ENCODE measurements at regions not wholly inside any gene's neighbourhood (a gene's known extent, or its start where the extent isn't known, plus 50 kb on each side); places are given as distances from the start of the nearest gene placed in this dataset.
A peak's percentile ranks its signal among the peaks of the same experiment; 100 is the strongest.

DNA sequence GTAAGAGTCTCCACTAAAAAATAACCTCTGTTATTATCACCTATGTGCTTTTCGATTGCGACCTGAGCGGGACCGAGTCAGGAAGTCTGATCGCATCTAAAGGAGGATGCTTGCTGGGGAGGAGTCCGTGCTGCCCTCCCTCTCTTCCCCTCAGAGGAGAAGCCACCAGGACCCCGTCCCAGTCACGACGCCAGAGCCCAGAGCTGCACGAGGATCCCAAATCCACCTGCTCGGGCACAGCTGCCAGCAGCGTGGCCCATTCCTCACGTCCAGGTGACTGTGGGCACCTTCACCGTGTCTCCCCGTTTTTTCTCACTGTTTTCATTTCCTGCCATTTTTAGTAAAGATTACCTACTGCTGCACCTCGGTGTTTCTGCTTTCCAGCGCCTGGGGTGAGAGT is 390.3 kb downstream of the BRD1 start:
- DNase-seq (ENCODE audit: low spot score) = no peak

- DNase-seq (ENCODE audit: low spot score) = no peak
Measured at GRCh38 chr22:49436056-49436455, 391.6 kb downstream of the BRD1 start.

DNA sequence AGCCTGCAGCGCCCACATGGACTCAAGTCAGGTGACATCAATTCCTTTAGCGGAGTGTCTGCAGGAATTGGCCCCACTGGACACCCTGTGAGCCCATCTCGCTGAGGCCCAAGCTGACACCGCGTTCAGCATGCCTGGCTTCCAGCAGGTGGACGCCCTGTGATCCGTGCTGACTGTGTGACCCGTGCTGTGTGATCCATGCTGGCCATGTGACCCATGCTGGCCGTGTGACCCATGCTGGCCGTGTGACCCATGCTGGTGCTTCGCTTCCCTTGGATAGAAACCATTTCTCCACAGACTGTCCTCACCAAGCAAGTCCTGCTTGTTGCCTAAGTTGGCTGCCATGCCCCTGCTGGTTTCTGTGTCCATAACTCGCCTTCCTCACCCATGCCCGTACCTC is 392.1 kb downstream of the BRD1 start:
- DNase-seq (ENCODE audit: low spot score) = no peak

GRCh38 chr22:49433717-49434611 is 393.7 kb downstream of the BRD1 start:
- peak; percentile 43 for DNase-seq (ENCODE audit: low spot score)

DNA sequence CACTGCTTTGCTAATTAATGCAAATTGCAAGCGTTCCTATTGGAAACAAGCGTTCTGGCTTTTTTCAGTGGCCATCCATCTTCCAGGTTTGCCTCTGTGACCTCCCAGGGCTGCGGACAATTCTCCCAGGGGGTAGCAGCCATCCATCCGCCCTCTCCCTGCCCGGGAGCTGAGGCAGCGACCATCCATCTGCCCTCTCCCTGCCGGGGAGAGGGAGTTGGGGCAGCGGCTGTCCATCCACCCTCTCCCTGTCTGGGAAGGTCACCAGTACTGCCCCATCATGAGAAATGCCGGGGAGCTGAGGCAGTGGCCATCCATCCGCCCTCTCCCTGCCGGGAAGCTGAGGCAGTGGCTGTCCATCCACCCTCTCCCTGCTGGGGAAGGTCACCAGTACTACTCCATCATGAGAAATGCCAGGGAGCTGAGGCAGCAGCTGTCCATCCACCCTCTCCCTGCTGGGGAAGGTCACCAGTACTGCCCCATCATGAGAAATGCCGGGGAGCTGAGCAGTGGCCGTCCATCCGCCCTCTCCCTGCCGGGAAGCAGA is 394.7 kb downstream of the BRD1 start:
- DNase-seq (ENCODE audit: low spot score) = no peak

GRCh38 chr22:49432211-49432896 is 395.3 kb downstream of the BRD1 start:
- DNase-seq (ENCODE audit: low spot score) = no peak

- DNase-seq (ENCODE audit: low spot score) = no peak
Measured at GRCh38 chr22:49431551-49431950, 396.1 kb downstream of the BRD1 start.

DNA sequence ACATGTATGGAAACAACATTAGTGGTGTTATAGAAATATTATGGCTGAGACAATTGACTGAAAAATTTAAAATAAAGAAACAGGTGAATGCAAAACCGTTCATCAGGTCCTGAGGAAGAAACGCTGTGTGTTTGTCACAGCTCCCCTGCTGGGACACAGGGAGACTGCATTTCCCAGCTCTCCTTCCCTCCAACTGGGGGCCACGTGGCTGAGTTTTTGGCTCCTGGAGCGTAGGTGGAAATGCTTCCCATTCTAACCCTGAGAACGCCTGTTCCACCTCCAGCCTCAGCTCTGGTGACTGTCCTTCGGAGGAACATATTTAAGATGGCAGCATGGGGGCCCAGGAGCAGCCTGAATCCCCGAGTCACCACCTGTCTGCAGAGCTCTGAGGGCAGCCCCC is 398.6 kb downstream of the BRD1 start:
- no peak for DNase-seq (ENCODE audit: low spot score)

DNA sequence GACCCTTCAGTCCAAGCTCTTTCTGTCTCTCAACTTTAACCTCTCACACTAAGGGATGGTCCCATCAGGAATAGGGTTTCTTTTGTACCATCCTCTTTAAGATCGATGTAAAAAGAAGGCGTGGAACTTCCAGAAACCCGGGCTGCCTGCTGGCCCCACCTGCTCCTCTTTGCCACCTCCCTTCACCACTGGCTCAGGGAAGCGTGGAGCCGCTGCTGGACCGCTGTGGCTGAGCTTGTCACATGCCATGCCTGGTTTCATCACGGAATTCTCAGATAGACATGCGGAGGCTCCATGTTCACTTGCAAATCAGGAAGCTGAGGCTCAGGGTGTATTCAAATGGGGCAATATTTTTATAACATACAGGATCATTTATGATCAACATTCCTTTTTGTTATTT is 399.7 kb downstream of the BRD1 start:
- DNase-seq (ENCODE audit: low spot score) = no peak

- no peak for DNase-seq (ENCODE audit: low spot score)
Measured at GRCh38 chr22:49427341-49427740, 400.3 kb downstream of the BRD1 start.

DNA sequence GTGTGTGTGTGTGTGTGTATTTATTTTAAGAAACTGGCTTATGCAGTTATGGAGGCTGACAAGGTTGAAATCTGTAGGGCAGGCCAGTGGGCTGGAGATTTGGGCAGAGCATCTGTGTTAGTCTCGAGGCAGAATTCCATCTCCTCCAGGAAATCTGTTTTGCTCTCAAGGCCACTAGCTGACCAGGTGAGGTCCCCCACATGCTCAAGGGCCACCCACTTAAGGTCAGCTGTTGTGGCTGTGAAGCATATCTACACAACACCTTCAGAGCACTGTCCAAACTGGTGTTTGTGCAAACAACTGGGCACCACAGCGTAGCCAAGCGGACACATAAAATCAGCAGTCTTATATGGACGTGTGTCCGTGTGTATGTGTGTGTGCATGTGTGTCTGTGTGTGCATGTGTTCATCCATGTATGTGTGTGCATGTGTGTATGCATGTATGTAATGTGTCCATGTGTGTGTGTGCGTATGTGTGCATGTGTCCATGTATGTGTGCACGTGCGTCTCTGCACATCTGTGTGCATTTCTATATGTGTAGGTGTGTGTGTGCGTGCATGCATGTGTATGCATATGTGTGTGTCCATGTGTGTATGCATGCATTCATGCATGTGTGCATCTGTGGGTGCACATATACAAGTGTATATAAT is 400.9 kb downstream of the BRD1 start:
- no peak for DNase-seq (ENCODE audit: low spot score)

DNA sequence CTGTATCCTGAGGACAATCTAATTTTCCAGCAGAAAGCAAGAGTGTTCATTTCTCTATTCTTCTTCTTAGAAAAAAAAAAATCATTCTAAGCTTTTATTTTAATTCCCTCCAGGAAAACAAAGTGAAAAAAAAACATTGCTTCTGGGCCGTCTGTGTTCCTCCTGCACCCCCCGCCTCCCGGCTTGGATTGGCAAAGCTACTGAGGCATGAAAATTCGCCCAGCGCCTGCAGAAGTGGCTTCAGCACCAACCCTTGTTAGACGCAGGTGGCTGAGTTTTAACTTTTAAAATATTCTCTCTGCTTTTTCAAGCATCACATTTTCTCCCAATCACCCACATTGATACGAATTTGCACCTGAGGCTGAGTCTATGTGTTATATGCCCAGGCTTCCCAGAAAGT is 401.6 kb downstream of the BRD1 start:
- DNase-seq (ENCODE audit: low spot score) = no peak

DNA sequence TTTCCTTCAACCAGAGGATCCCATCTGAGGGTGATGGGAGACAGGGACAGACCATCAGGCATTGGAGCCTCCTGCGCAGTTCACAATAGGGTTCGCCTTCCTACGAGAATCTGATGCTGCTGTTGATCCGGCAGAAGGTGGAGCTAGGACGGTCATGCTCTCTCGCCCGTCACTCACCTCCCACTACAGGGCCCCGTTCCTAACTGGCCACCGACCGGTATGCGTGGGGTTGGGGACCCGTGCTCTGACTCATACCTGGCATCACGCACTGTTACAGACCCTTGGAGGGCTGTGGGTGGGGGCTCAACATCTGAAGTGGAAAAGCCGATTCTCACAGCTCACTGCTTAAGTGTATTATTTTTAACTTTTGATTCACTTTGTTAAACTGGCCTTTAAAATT is 402.3 kb downstream of the BRD1 start:
- DNase-seq (ENCODE audit: low spot score) = no peak

DNA sequence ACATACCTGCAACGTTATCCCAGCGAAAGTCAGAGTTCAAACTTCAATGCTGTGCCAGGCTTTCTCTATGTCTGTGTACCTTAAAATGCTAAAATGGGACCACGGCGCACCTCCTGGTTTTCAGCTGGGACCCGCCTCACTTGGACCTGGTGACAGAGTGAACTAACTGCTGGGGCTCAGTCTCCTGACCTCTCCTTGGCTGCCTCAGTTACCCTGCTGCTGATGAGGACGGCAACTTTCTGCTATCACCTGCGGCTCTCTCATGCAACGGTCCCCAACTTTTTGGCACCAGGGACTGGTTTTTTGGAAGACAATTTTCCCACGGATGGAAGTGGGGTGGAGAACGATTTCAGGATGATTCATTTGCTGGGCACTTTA is 402.8 kb downstream of the BRD1 start:
- no peak for DNase-seq (ENCODE audit: low spot score)

- no peak for DNase-seq (ENCODE audit: low spot score)
Measured at GRCh38 chr22:49423125-49423650, 404.5 kb downstream of the BRD1 start.

DNA sequence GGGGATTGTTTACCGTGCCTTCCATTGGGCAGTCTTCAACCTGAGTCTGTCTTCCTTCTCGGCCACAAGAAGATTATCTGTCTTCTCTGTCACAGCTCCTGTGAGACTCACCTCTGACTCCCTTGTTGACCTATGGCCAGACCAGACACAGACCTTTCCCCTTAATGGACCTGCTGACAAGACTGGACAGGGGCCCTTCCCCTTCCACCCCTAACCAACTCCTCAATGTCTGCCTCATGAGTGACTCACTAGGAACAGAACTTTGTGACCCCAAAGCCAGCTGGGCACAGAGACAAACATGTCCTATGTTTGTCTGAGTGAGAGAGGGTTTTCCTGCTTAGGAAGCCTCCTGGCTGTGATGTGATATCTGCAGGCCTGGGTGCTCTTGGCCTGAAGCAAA is 405.0 kb downstream of the BRD1 start:
- DNase-seq (ENCODE audit: low spot score) = no peak

- DNase-seq (ENCODE audit: low spot score) = no peak
Measured at GRCh38 chr22:49420651-49421050, 407.0 kb downstream of the BRD1 start.

DNA sequence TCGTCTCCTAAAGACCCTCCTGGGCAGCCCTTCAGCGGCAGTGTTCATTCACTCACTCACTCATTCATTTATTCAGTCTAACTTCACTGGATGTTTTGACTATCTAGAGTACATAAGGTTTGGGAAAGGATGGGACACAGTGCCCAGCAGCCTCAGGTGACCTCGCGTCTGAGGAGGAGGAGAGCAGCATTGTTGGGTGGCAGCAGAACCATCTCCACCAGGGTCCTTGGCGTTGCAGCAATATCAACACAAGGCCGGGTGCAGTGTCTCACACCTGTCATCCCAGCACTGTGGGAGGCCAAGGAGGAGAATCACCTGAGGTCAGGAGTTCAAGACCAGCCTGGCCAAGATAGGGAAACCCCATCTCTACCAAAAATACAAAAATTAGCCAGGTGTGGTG is 408.0 kb downstream of the BRD1 start:
- no peak for DNase-seq (ENCODE audit: low spot score)

DNA sequence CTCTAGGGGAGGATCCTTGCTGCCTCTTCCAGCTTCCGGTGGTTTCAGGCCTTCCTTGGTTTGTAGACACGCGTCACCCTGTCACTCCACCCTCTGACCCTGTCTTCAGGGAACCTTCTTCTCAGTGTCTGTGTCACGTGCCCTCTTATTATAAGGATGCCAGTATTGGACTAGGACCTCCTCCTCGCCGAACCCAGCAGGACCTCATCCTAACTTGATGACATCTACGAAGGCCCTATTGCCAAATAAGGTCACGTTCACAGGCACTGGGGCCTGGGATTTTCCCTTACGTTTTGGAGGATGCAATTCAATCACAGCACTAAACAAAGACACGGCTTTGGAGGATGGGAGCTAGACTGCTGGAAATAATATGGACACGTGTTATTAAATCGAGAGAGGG is 408.7 kb downstream of the BRD1 start:
- DNase-seq (ENCODE audit: low spot score) = no peak

DNA sequence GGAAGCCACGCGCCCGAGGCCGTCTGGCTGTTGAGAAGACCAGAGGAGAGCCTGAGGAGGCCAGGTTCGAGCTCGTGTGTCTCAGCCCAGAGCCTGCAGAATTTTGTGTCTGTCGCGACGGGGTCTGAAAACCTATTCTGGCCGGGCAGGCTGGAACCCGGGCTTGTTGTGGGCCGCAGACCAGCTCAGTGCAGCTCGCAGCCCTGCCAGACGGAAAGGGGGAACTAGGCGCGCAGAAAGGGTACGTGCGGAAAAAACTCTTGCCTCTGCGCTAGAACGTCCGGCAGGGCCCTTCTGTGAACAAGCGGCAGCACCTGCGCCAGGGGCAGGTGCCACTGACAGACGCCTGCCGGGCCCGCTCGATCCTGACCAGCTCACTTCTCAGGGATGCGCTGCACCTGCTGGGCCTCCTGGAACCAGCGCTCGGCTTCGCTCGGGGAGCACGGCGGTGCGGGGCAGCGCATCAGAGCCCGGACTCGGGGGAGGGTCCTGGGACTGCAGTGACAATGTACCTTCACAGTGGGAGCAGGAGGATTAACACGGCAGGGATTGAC is 409.3 kb downstream of the BRD1 start:
- DNase-seq (ENCODE audit: low spot score) = no peak

GRCh38 chr22:49417833-49418232 is 409.8 kb downstream of the BRD1 start:
- DNase-seq (ENCODE audit: low spot score) = no peak

DNA sequence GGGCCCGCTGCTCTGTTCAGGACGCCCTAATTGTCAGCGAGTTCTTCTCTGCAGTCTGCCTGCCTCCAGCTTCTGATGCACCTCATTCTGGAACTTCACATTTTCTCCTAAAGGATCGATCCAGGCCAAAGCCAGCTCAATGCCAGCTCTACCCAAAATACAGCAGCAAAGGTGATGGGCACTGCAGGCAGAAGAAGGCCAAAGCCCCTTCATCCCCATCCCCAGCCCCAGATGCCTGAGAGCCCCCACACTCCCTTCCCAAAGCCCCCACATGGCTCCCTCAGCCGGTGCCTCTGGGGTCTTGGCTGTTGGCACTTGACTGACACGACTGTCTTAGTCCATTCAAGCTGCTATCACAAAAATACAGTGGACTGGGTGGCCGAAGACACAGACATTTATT is 410.3 kb downstream of the BRD1 start:
- no peak for DNase-seq (ENCODE audit: low spot score)

Measured in SW480 (cell line).